Muscle of leg (tissue), 3 donors: ENCODE measurements at regions not wholly inside any gene's neighbourhood (a gene's known extent, or its start where the extent isn't known, plus 50 kb on each side); places are given as distances from the start of the nearest gene placed in this dataset.
"Not testable (repeated sequence)": the region's sequence is repeated elsewhere in the genome, so short reads cannot be mapped to it uniquely, and the experiment has no call there.

Experiments used
- DNase-seq: peaks from one replicate; pipeline ENCODE4 v3.0.0; 2013
- H3K27ac ChIP-seq: one replicate; pipeline ENCODE4 v1.5.1; 2013; ENCODE audit warnings: mild to moderate bottlenecking, low read length, control low read depth
- H3K27me3 ChIP-seq: one replicate; pipeline ENCODE4 v1.6.1; 2013; ENCODE audit warnings: low read length; ENCODE audit not compliant: control insufficient read depth, insufficient read depth
- H3K36me3 ChIP-seq: one replicate; pipeline ENCODE4 v1.6.1; 2013; ENCODE audit warnings: low read length; ENCODE audit not compliant: control insufficient read depth, insufficient read depth
- H3K4me1 ChIP-seq: one replicate; pipeline ENCODE4 v1.6.1; 2013; ENCODE audit warnings: low read length; ENCODE audit not compliant: control insufficient read depth, insufficient read depth
- H3K4me3 ChIP-seq: one replicate; pipeline ENCODE4 v1.5.1; 2013; ENCODE audit warnings: low read length, control low read depth
- H3K9me3 ChIP-seq: replicated peaks from 2 replicates; pipeline ENCODE4 v1.6.1; 2013; ENCODE audit warnings: low read depth, low read length; ENCODE audit not compliant: control insufficient read depth
- WGBS: methylation state at CpG from one replicate; pipeline ENCODE4 v1.1.5; 2013; ENCODE audit warnings: missing lambda C conversion rate; ENCODE audit not compliant: insufficient coverage; 5-methylcytosine and 5-hydroxymethylcytosine counted together

GRCh38 chr11:103736315-103737036, 300.0 kb upstream of the DDI1 start:
- Histone ChIP-seq H3K4me1 (no peaks in the 10 kb centered on the region), H3K27me3 (no peaks in the 10 kb centered on the region), H3K9me3 (no peaks in the 10 kb centered on the region), H3K27ac (no peak overlapping the region), H3K36me3 (no peaks in the 10 kb centered on the region), H3K4me3 (no peak overlapping the region)
- DNase-seq: no peak
- no CpG with 5 or more reads among the region's 4 CpGs for WGBS

- H3K27ac ChIP-seq: no peak overlapping the region
- no peaks in the 10 kb centered on the region for H3K4me1 ChIP-seq
- 44% methylated on average over 1 of the region's 4 CpGs for WGBS
- H3K9me3 ChIP-seq: no peaks in the 10 kb centered on the region
- no peaks in the 10 kb centered on the region for H3K36me3 ChIP-seq
- peak; percentile 8 for DNase-seq
- no peak overlapping the region for H3K4me3 ChIP-seq
- H3K27me3 ChIP-seq: no peaks in the 10 kb centered on the region
Observed at GRCh38 chr11:103737037-103737622, 299.3 kb upstream of the DDI1 start.

DNA sequence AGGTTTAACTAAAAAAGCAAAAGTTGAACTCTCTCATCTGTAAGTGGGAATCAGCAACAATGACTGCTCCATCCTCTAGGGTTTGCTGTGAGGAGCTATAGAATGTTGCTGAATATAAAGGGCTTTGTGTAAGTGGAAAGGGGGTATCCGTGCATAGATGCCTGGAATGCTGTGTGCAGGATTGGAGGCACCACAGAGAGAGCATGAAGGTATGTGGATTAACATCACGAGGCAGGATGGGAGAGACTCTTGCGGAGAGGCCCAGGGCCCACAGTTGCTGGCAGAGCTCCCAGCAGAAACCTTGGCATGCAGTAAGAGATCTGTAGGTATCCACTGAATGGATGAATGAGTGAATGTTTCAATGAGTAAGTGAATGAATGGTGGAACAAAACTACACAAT, 298.7 kb upstream of the DDI1 start:
- no peak overlapping the region for H3K27ac ChIP-seq
- no peaks in the 10 kb centered on the region for H3K9me3 ChIP-seq
- no peaks in the 10 kb centered on the region for H3K36me3 ChIP-seq
- no peaks in the 10 kb centered on the region for H3K27me3 ChIP-seq
- H3K4me1 ChIP-seq: no peaks in the 10 kb centered on the region
- H3K4me3 ChIP-seq: no peak overlapping the region
- DNase-seq: peak; percentile 10
- WGBS: 36% methylated on average over 3 of the region's 3 CpGs

GRCh38 chr11:103739074-103739796, 297.2 kb upstream of the DDI1 start:
- not testable (repeated sequence) for H3K27me3 ChIP-seq, DNase-seq, H3K36me3 ChIP-seq, H3K27ac ChIP-seq, H3K4me1 ChIP-seq, H3K4me3 ChIP-seq, H3K9me3 ChIP-seq
- 39% methylated on average over 16 of the region's 18 CpGs for WGBS

DNA sequence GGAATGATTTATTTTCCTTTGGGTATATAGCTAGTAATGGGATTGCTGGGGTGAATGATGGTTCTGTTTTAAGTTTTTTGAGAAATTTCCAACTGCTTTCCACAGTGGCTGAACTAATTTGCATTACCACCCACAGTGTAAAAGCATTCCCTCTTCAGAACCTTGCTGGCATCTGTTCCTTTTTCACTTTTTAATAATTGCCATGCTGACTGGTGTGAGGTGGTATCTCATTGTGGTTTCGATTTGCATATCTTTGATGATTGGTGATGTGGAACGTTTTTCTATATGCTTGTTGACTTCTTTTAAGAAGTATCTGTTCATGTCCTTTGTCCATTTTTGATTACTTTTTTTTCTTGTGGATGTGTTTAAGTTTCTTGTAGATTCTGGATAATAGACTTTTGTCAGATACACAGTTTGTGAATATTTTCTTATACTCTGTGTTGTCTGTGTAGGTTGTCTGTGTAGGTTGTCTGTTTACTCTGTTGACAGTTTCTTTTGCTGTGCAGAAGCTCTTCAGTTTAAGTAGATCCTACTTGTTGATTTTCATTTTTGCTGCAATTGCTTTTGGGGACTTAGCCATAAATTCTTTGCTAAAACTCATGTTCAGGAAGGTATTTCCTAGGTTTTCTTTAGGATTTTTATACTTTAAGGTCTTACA, 291.8 kb upstream of the DDI1 start:
- Histone ChIP-seq H3K27me3 (no peaks in the 10 kb centered on the region), H3K36me3 (no peaks in the 10 kb centered on the region), H3K4me1 (no peaks in the 10 kb centered on the region), H3K4me3 (no peak overlapping the region), H3K27ac (no peak overlapping the region), H3K9me3 (peaks cover 5% of the 10 kb centered on the region)
- DNase-seq: no peak
- WGBS: no CpG with 5 or more reads among the region's 2 CpGs

- Histone ChIP-seq H3K9me3 (peaks cover 5% of the 10 kb centered on the region), H3K27ac (no peak overlapping the region), H3K4me1 (no peaks in the 10 kb centered on the region), H3K27me3 (no peaks in the 10 kb centered on the region), H3K36me3 (no peaks in the 10 kb centered on the region), H3K4me3 (no peak overlapping the region)
- no peak for DNase-seq
- WGBS: 67% methylated on average over 1 of the region's 1 CpG
Observed at GRCh38 chr11:103749158-103749557, 287.3 kb upstream of the DDI1 start.

GRCh38 chr11:103768816-103769215, 267.6 kb upstream of the DDI1 start:
- Histone ChIP-seq H3K27ac (no peak overlapping the region), H3K9me3 (no peaks in the 10 kb centered on the region), H3K27me3 (no peaks in the 10 kb centered on the region), H3K36me3 (no peaks in the 10 kb centered on the region), H3K4me1 (no peaks in the 10 kb centered on the region), H3K4me3 (no peak overlapping the region)
- no peak for DNase-seq

- Histone ChIP-seq H3K36me3 (no peaks in the 10 kb centered on the region), H3K9me3 (no peaks in the 10 kb centered on the region), H3K4me3 (no peak overlapping the region), H3K4me1 (no peaks in the 10 kb centered on the region), H3K27ac (no peak overlapping the region), H3K27me3 (no peaks in the 10 kb centered on the region)
- WGBS: no CpG with 5 or more reads among the region's 2 CpGs
- DNase-seq: peak; percentile 87
Observed at GRCh38 chr11:103773059-103773458, 263.4 kb upstream of the DDI1 start.

- Histone ChIP-seq H3K36me3 (no peaks in the 10 kb centered on the region), H3K27ac (no peak overlapping the region), H3K4me1 (no peaks in the 10 kb centered on the region), H3K27me3 (no peaks in the 10 kb centered on the region), H3K4me3 (no peak overlapping the region), H3K9me3 (no peaks in the 10 kb centered on the region)
- 93% methylated on average over 6 of the region's 13 CpGs for WGBS
- DNase-seq: no peak
Observed at GRCh38 chr11:103773537-103773936, 262.9 kb upstream of the DDI1 start.

DNA sequence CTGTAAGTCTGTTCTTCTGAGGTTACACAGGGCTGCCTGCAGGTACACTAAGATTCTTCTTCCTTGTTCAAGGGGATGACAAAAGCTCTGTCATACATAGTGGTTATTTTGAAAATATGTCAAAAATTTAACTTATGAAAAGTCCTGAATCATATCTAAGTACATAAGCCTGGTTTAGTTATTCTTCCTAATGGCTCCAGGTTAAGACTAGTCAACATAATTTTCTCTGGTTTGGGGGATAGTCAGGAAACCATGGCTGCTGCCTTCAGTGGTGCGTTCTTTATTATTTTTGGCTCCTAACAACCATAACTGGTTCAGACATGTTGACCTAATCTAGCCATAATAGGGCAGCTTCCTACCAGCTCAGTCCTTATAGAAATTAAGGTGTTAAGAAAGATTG, 257.4 kb upstream of the DDI1 start:
- no CpG with 5 or more reads among the region's 1 CpG for WGBS

More for the DNA sequence above, 257.4 kb upstream of the DDI1 start:
- Histone ChIP-seq H3K4me3 (no peak overlapping the region), H3K27me3 (no peaks in the 10 kb centered on the region), H3K27ac (no peak overlapping the region), H3K4me1 (no peaks in the 10 kb centered on the region), H3K9me3 (no peaks in the 10 kb centered on the region), H3K36me3 (no peaks in the 10 kb centered on the region)
- DNase-seq: no peak
